SK-N-SH (cell line): ENCODE measurements at regions not wholly inside any gene's neighbourhood (a gene's known extent, or its start where the extent isn't known, plus 50 kb on each side); places are given as distances from the start of the nearest gene placed in this dataset.

Experiments used
- CTCF ChIA-PET: fragments of 300-600, 350-600 bp; formaldehyde crosslinking; extraction: SDS; loops from one replicate; lab custom pipeline; 2021; lab: Yijun Ruan, JAX
- POLR2A ChIA-PET: fragments of 350-600 bp; sonication (Branson Sonifier 250); formaldehyde crosslinking; extraction: SDS; loops from one replicate; lab custom pipeline; 2020; ENCODE audit warnings: antibody characterized with exemption, inconsistent platforms; lab: Yijun Ruan, JAX
- DNase-seq: peaks from one replicate; pipeline ENCODE4 v3.0.0; 2012
- H2AFZ ChIP-seq: fragments of 200-600 bp; sonication (generic); 2 replicates; pipeline ENCODE4 v1.8.1; 2016; ENCODE audit warnings: antibody characterized with exemption, mild to moderate bottlenecking, low read depth
- H3F3A ChIP-seq: fragments of 200-600 bp; sonication (generic); replicated peaks from 2 replicates; pipeline ENCODE3; 2016; ENCODE audit warnings: antibody characterized with exemption, mild to moderate bottlenecking; ENCODE audit not compliant: insufficient read depth
- H3K27ac ChIP-seq, 2 experiments: fragments of 200-500 bp in 1 of 2; fragments of 200-600 bp in 1 of 2; sonication (Bioruptor generic) in 1 of 2; sonication (generic), shearing (Covaris generic) in 1 of 2; 2 replicates each; pipeline versions ENCODE4 v1.5.1 to v1.6.1; 2014 to 2016; ENCODE audit warnings: low read depth in 2 of 2, inconsistent platforms in 1 of 2, low read length in 1 of 2, mild to moderate bottlenecking in 1 of 2, mixed read lengths in 1 of 2
- H3K27me3 ChIP-seq: fragments of 200-600 bp; sonication (generic), shearing (Covaris generic); 2 replicates; pipeline ENCODE4 v1.6.1; 2016; ENCODE audit warnings: mixed run types; ENCODE audit not compliant: insufficient read depth
- H3K36me3 ChIP-seq, 2 experiments: fragments of 200-500 bp in 1 of 2; fragments of 200-600 bp in 1 of 2; sonication (Bioruptor generic) in 1 of 2; sonication (generic) in 1 of 2; replicated peaks in 1 of 2; 2 replicates each; pipeline versions ENCODE3 to v1.5.1; 2014 to 2016; ENCODE audit warnings: low read length in 1 of 2, mild to moderate bottlenecking in 1 of 2; ENCODE audit not compliant: insufficient read depth in 2 of 2, control insufficient read depth in 1 of 2
- H3K4me1 ChIP-seq, 2 experiments: fragments of 200-500 bp in 1 of 2; fragments of 200-600 bp in 1 of 2; sonication (Bioruptor generic) in 1 of 2; sonication (generic), shearing (Covaris generic) in 1 of 2; 2 replicates each; pipeline versions ENCODE4 v1.5.1 to v1.6.1; 2014 to 2016; ENCODE audit warnings: low read depth in 1 of 2, low read length in 1 of 2, mixed run types in 1 of 2; ENCODE audit not compliant: insufficient read depth in 2 of 2, control insufficient read depth in 1 of 2
- H3K4me2 ChIP-seq: fragments of 200-600 bp; sonication (generic), shearing (Covaris generic); 2 replicates; pipeline ENCODE4 v1.6.1; 2017; ENCODE audit warnings: mixed run types
- H3K4me3 ChIP-seq, 2 experiments: fragments of 200-500 bp in 1 of 2; fragments of 200-600 bp in 1 of 2; sonication (Bioruptor generic) in 1 of 2; sonication (generic), shearing (Covaris generic) in 1 of 2; 2 replicates each; pipeline versions ENCODE4 v1.5.1 to v1.8.1; 2014 to 2016; ENCODE audit warnings: low read depth in 2 of 2, inconsistent platforms in 1 of 2, low read length in 1 of 2, mild to moderate bottlenecking in 1 of 2, mixed read lengths in 1 of 2, moderate library complexity in 1 of 2
- H3K79me2 ChIP-seq: fragments of 200-600 bp; sonication (generic); 2 replicates; pipeline ENCODE4 v1.8.1; 2017; ENCODE audit warnings: mild to moderate bottlenecking; ENCODE audit not compliant: insufficient read depth
- H3K9ac ChIP-seq: fragments of 200-600 bp; sonication (generic); 2 replicates; pipeline ENCODE4 v1.6.1; 2017; ENCODE audit warnings: mixed run types
- H3K9me2 ChIP-seq: fragments of 200-600 bp; sonication (generic); 2 replicates; pipeline ENCODE4 v1.6.1; 2017; ENCODE audit warnings: mixed run types
- H3K9me3 ChIP-seq: fragments of 200-600 bp; sonication (generic); 2 replicates; pipeline ENCODE4 v1.6.1; 2017; ENCODE audit warnings: mixed run types, mild to moderate bottlenecking, moderate library complexity
- H4K20me1 ChIP-seq: fragments of 200-600 bp; sonication (generic); 2 replicates; pipeline ENCODE4 v1.6.1; 2017; ENCODE audit warnings: mild to moderate bottlenecking, mixed run types; ENCODE audit not compliant: insufficient read depth
- EZH2phosphoT487 ChIP-seq: fragments of 200-600 bp; sonication (generic); IDR thresholded peaks from 2 replicates; pipeline ENCODE4 v1.6.1; 2017; ENCODE audit warnings: low read depth, mixed run types, mild to moderate bottlenecking, antibody characterized with exemption, moderate library complexity, borderline replicate concordance
- FOXJ3 ChIP-seq: sonication (generic); formaldehyde crosslinking; IDR thresholded peaks from 2 replicates; pipeline ENCODE4 v1.5.1; 2020; ENCODE audit warnings: mild to moderate bottlenecking, missing genetic modification reagents
- FOXM1 ChIP-seq: IDR thresholded peaks from 2 replicates; pipeline ENCODE4 v1.4.0; 2012; ENCODE audit warnings: low read depth, mild to moderate bottlenecking
- GATA2 ChIP-seq: sonication (generic); formaldehyde crosslinking; IDR thresholded peaks from 2 replicates; pipeline ENCODE4 v1.5.0; 2020; ENCODE audit warnings: mild to moderate bottlenecking, missing genetic modification reagents
- IRF3 ChIP-seq: fragments of 150-350 bp; IDR thresholded peaks from 2 replicates; pipeline ENCODE4 v1.6.1; 2016; ENCODE audit warnings: mild to moderate bottlenecking, low read depth, low read length
- MEF2A ChIP-seq: IDR thresholded peaks from 2 replicates; pipeline ENCODE4 v1.4.0; 2012; ENCODE audit warnings: low read depth, borderline replicate concordance
- NFIC ChIP-seq: IDR thresholded peaks from 2 replicates; pipeline ENCODE4 v1.4.0; 2012; ENCODE audit warnings: borderline replicate concordance
- NRF1 ChIP-seq: IDR thresholded peaks from 2 replicates; pipeline ENCODE4 v1.6.1; 2012; ENCODE audit warnings: low read depth, mild to moderate bottlenecking, low read length
- PBX3 ChIP-seq: IDR thresholded peaks from 2 replicates; pipeline ENCODE4; 2012
- RAD21 ChIP-seq: IDR thresholded peaks from 2 replicates; pipeline ENCODE4 v1.6.1; 2012; ENCODE audit warnings: mild to moderate bottlenecking, low read length
- REST ChIP-seq: IDR thresholded peaks from 2 replicates; pipeline ENCODE4 v1.6.1; 2012; ENCODE audit warnings: mild to moderate bottlenecking, low read depth, low read length, moderate library complexity
- RFX5 ChIP-seq: IDR thresholded peaks from 2 replicates; pipeline ENCODE4 v1.6.1; 2012; ENCODE audit warnings: mild to moderate bottlenecking, improper control_type of control experiment, low read length
- SMC3 ChIP-seq: IDR thresholded peaks from 2 replicates; pipeline ENCODE4 v1.6.1; 2012; ENCODE audit warnings: low read depth, low read length, improper control_type of control experiment
- TCF12 ChIP-seq: IDR thresholded peaks from 2 replicates; pipeline ENCODE4 v1.4.0; 2012
- USF1 ChIP-seq: IDR thresholded peaks from 2 replicates; pipeline ENCODE4 v1.4.0; 2012; ENCODE audit warnings: low read depth, borderline replicate concordance
- USF2 ChIP-seq: fragments of 150-350 bp; IDR thresholded peaks from 2 replicates; pipeline ENCODE4 v1.6.1; 2017; ENCODE audit warnings: antibody characterized with exemption, low read length, low read depth, borderline replicate concordance
- YY1 ChIP-seq: IDR thresholded peaks from 2 replicates; pipeline ENCODE4 v1.4.0; 2012; ENCODE audit warnings: low read depth, mild to moderate bottlenecking
- WGBS: methylation state at CpG from one replicate; pipeline ENCODE4 v1.1.6; 2017; ENCODE audit warnings: low lambda C conversion rate; 5-methylcytosine and 5-hydroxymethylcytosine counted together

GRCh38 chr6:149212892-149213801 is 104.4 kb upstream of the TAB2 start (continued):
- no peak for TF ChIP-seq USF1
- TF ChIP-seq REST: no peak
- TF ChIP-seq FOXJ3 (CRISPR knock-in tag): no peak
- TF ChIP-seq NFIC: no peak

GRCh38 chr6:149213829-149214228 is 103.7 kb upstream of the TAB2 start:
- ChIA-PET CTCF (no interaction called here), POLR2A (no interaction called here)
- Histone ChIP-seq H3F3A (no peaks in the 10 kb centered on the region), H3K79me2 (no peaks in the 10 kb centered on the region), H4K20me1 (no peaks in the 10 kb centered on the region), H3K9me3 (no peaks in the 10 kb centered on the region), H3K27ac (no peak overlapping the region), H3K4me3 (no peak overlapping the region), H3K4me1 (no peaks in the 10 kb centered on the region; a peak in 1 of 4 replicates), H3K9me2 (no peaks in the 10 kb centered on the region), H3K27me3 (no peaks in the 10 kb centered on the region), H3K4me2 (no peak overlapping the region), H2AFZ (no peak overlapping the region), H3K36me3 (no peaks in the 10 kb centered on the region), H3K9ac (no peak overlapping the region)
- no peak for DNase-seq
- 87% methylated on average over 4 of the region's 4 CpGs for WGBS
- TF ChIP-seq SMC3 (no peak), FOXJ3 (CRISPR knock-in tag) (no peak), USF1 (no peak), NFIC (no peak), EZH2phosphoT487 (no peak), GATA2 (CRISPR knock-in tag) (no peak), RAD21 (no peak), REST (no peak), NRF1 (no peak), RFX5 (no peak), USF2 (no peak), TCF12 (no peak), IRF3 (no peak), PBX3 (no peak), YY1 (no peak), FOXM1 (no peak), MEF2A (no peak)
